OCI-LY1 (cell line): ENCODE measurements at regions not wholly inside any gene's neighbourhood (a gene's known extent, or its start where the extent isn't known, plus 50 kb on each side); places are given as distances from the start of the nearest gene placed in this dataset.

Experiments
- H2AFZ ChIP-seq: fragments of 200-600 bp; sonication (generic), shearing (Covaris generic); 2 replicates; pipeline ENCODE4 v1.6.0; 2014; ENCODE audit warnings: antibody characterized with exemption, mild to moderate bottlenecking, low read length
- H3F3A ChIP-seq: fragments of 200-600 bp; sonication (generic), shearing (Covaris generic); 2 replicates; pipeline ENCODE4 v1.6.0; 2014; ENCODE audit warnings: mild to moderate bottlenecking, antibody characterized with exemption, low read length, moderate library complexity; ENCODE audit not compliant: insufficient read depth
- H3K27ac ChIP-seq: fragments of 200-600 bp; sonication (generic); 2 replicates; pipeline ENCODE4 v1.5.1; 2014; ENCODE audit warnings: low read length, mixed run types, mild to moderate bottlenecking, low read depth; ENCODE audit not compliant: poor library complexity, severe bottlenecking
- H3K27me3 ChIP-seq: fragments of 200-600 bp; sonication (generic); 2 replicates; pipeline ENCODE4 v1.6.0; 2014; ENCODE audit warnings: antibody characterized with exemption, mild to moderate bottlenecking, low read length, moderate library complexity; ENCODE audit not compliant: insufficient read depth
- H3K36me3 ChIP-seq: fragments of 200-600 bp; sonication (generic); 2 replicates; pipeline ENCODE4 v1.6.1; 2014; ENCODE audit warnings: mild to moderate bottlenecking, antibody characterized with exemption, low read length, moderate library complexity, mixed read lengths; ENCODE audit not compliant: insufficient read depth
- H3K4me1 ChIP-seq: fragments of 200-600 bp; sonication (generic); 2 replicates; pipeline ENCODE4 v1.5.1; 2014; ENCODE audit warnings: mild to moderate bottlenecking, low read length, moderate library complexity; ENCODE audit not compliant: insufficient read depth, severe bottlenecking
- H3K4me2 ChIP-seq: fragments of 200-600 bp; sonication (generic), shearing (Covaris generic); 2 replicates; pipeline ENCODE4 v1.6.1; 2014; ENCODE audit warnings: low read length
- H3K4me3 ChIP-seq: fragments of 200-600 bp; sonication (generic); 2 replicates; pipeline ENCODE4 v1.5.1; 2014; ENCODE audit warnings: low read length, low read depth, mild to moderate bottlenecking, mixed read lengths; ENCODE audit not compliant: poor library complexity, severe bottlenecking
- H3K79me2 ChIP-seq: fragments of 200-600 bp; shearing (Covaris generic); 2 replicates; pipeline ENCODE4 v1.6.1; 2016; ENCODE audit warnings: mixed run types, low read length, mixed read lengths; ENCODE audit not compliant: insufficient read depth
- H3K9ac ChIP-seq: fragments of 200-600 bp; sonication (generic), shearing (Covaris generic); 2 replicates; pipeline ENCODE4 v1.6.1; 2014; ENCODE audit warnings: mild to moderate bottlenecking, low read length, mixed read lengths
- H3K9me2 ChIP-seq: fragments of 200-600 bp; sonication (generic), shearing (Covaris generic); 2 replicates; pipeline ENCODE4 v1.6.1; 2014; ENCODE audit warnings: low read depth, mild to moderate bottlenecking, low read length, mixed read lengths
- H3K9me3 ChIP-seq: fragments of 200-600 bp; shearing (Covaris generic); 2 replicates; pipeline ENCODE4 v1.6.1; 2014; ENCODE audit warnings: low read length, mixed read lengths
- H4K20me1 ChIP-seq: fragments of 200-600 bp; sonication (generic), shearing (Covaris generic); 2 replicates; pipeline ENCODE4 v1.6.0; 2016; ENCODE audit warnings: mild to moderate bottlenecking, low read length; ENCODE audit not compliant: insufficient read depth
- EZH2 ChIP-seq: fragments of 200-600 bp; sonication (generic), shearing (Covaris generic); IDR thresholded peaks from 2 replicates; pipeline ENCODE4 v1.8.0; 2017; ENCODE audit warnings: borderline replicate concordance, mixed run types, mild to moderate bottlenecking, antibody characterized with exemption, low read length, moderate library complexity, mixed read lengths
- TF ChIP-seq, protein P1 (sequence below): fragments of 200-600 bp; sonication (generic), shearing (Covaris generic); IDR thresholded peaks from 2 replicates; pipeline ENCODE4 v1.5.1; 2017; ENCODE audit warnings: mild to moderate bottlenecking, antibody characterized with exemption, low read length, moderate library complexity, mixed read lengths

- Histone ChIP-seq H2AFZ (no peak overlapping the region), H3K4me2 (no peak overlapping the region), H3F3A (no peaks in the 10 kb centered on the region), H4K20me1 (no peaks in the 10 kb centered on the region), H3K4me3 (no peak overlapping the region), H3K9me2 (no peaks in the 10 kb centered on the region), H3K4me1 (no peaks in the 10 kb centered on the region), H3K9me3 (no peaks in the 10 kb centered on the region), H3K27me3 (no peaks in the 10 kb centered on the region), H3K9ac (no peak overlapping the region), H3K79me2 (no peaks in the 10 kb centered on the region), H3K27ac (no peak overlapping the region), H3K36me3 (no peaks in the 10 kb centered on the region)
- TF ChIP-seq, protein P1, sequence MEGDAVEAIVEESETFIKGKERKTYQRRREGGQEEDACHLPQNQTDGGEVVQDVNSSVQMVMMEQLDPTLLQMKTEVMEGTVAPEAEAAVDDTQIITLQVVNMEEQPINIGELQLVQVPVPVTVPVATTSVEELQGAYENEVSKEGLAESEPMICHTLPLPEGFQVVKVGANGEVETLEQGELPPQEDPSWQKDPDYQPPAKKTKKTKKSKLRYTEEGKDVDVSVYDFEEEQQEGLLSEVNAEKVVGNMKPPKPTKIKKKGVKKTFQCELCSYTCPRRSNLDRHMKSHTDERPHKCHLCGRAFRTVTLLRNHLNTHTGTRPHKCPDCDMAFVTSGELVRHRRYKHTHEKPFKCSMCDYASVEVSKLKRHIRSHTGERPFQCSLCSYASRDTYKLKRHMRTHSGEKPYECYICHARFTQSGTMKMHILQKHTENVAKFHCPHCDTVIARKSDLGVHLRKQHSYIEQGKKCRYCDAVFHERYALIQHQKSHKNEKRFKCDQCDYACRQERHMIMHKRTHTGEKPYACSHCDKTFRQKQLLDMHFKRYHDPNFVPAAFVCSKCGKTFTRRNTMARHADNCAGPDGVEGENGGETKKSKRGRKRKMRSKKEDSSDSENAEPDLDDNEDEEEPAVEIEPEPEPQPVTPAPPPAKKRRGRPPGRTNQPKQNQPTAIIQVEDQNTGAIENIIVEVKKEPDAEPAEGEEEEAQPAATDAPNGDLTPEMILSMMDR, result no peak
- TF ChIP-seq EZH2, result no peak
Measured at GRCh38 chr12:111126331-111126730, 206.0 kb upstream of the MYL2 start.

DNA sequence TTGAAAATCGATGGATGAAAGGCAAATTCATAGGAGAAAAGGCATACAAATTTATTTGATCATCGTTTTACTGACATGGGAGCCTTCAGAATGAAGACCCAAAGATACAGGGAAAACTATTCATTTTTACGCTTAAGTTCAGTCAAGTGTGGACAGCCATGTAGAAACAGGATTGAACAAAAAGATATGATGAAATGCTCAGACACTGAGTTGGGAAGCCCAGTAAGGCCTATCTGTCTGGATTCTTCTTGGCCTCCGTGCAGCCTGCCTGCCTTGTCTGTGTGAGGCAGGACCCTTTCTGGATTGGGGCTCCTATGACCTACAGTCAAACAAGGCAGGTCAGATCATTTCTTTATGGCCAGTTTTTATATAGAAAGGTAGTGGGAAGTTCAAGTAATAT, 203.8 kb upstream of the MYL2 start:
- Histone ChIP-seq H3K4me3 (no peak overlapping the region), H3K4me1 (no peaks in the 10 kb centered on the region), H3K9me3 (no peaks in the 10 kb centered on the region), H3F3A (no peaks in the 10 kb centered on the region), H3K79me2 (no peaks in the 10 kb centered on the region), H3K9me2 (no peaks in the 10 kb centered on the region), H3K27ac (no peak overlapping the region), H3K36me3 (no peaks in the 10 kb centered on the region), H3K9ac (no peak overlapping the region), H3K4me2 (no peak overlapping the region), H2AFZ (no peak overlapping the region), H4K20me1 (no peaks in the 10 kb centered on the region), H3K27me3 (no peaks in the 10 kb centered on the region)
- no peak for TF ChIP-seq EZH2
- TF ChIP-seq, protein P1, result no peak

GRCh38 chr12:111123390-111123789, 203.0 kb upstream of the MYL2 start:
- Histone ChIP-seq H3K4me3 (no peak overlapping the region), H3K27me3 (no peaks in the 10 kb centered on the region), H3F3A (no peaks in the 10 kb centered on the region), H3K4me2 (no peak overlapping the region), H3K36me3 (no peaks in the 10 kb centered on the region), H3K27ac (no peak overlapping the region), H3K9ac (no peak overlapping the region), H2AFZ (no peak overlapping the region), H3K79me2 (no peaks in the 10 kb centered on the region), H3K4me1 (no peaks in the 10 kb centered on the region), H3K9me3 (no peaks in the 10 kb centered on the region), H4K20me1 (no peaks in the 10 kb centered on the region), H3K9me2 (no peaks in the 10 kb centered on the region)
- TF ChIP-seq, protein P1, result no peak
